HG03025 (cell line): ENCODE measurements at regions not wholly inside any gene's neighbourhood (a gene's known extent, or its start where the extent isn't known, plus 50 kb on each side); places are given as distances from the start of the nearest gene placed in this dataset.
"Not testable (repeated sequence)": the region's sequence is repeated elsewhere in the genome, so short reads cannot be mapped to it uniquely, and the experiment has no call there.

Experiments
- ATAC-seq: cut with Tn5 transposase; IDR thresholded peaks from one replicate; pipeline ENCODE4 v1.9.1; 2021; ENCODE audit warnings: mild to moderate bottlenecking, moderate library complexity; ENCODE audit not compliant: unreplicated experiment, low FRiP score

- no peak for ATAC-seq
Observed at GRCh38 chr7:81487516-81487915, 282.3 kb downstream of the HGF start.

- ATAC-seq, result no peak
Observed at GRCh38 chr7:81484261-81484660, 285.6 kb downstream of the HGF start.

- ATAC-seq, result no peak
Observed at GRCh38 chr7:81482600-81483186, 287.2 kb downstream of the HGF start.

GRCh38 chr7:81478664-81479063 lies 291.2 kb downstream of the HGF start:
- no peak for ATAC-seq

GRCh38 chr7:81478201-81478600 lies 291.6 kb downstream of the HGF start:
- not testable (repeated sequence) for ATAC-seq

GRCh38 chr7:81473236-81473635 lies 296.6 kb downstream of the HGF start:
- no peak for ATAC-seq

- ATAC-seq, result no peak
Observed at GRCh38 chr7:81470724-81471379, 299.0 kb downstream of the HGF start.

GRCh38 chr7:81469869-81470723 lies 299.8 kb downstream of the HGF start:
- no peak for ATAC-seq

GRCh38 chr7:81469153-81469868 lies 300.5 kb downstream of the HGF start:
- ATAC-seq, result no peak

GRCh38 chr7:81468526-81468925 lies 301.3 kb downstream of the HGF start:
- no peak for ATAC-seq

- ATAC-seq, result no peak
Observed at GRCh38 chr7:81467964-81468363, 301.9 kb downstream of the HGF start.

- ATAC-seq, result no peak
Observed at GRCh38 chr7:81462672-81463071, 307.2 kb downstream of the HGF start.

- no peak for ATAC-seq
Observed at GRCh38 chr7:81460250-81461045, 309.4 kb downstream of the HGF start.

- ATAC-seq, result no peak
Observed at GRCh38 chr7:81459485-81459884, 310.4 kb downstream of the HGF start.

GRCh38 chr7:81457852-81458522 lies 311.9 kb downstream of the HGF start:
- ATAC-seq, result no peak

GRCh38 chr7:81453770-81454169 lies 316.1 kb downstream of the HGF start:
- ATAC-seq, result not testable (repeated sequence)

- no peak for ATAC-seq
Observed at GRCh38 chr7:81449105-81449504, 320.7 kb downstream of the HGF start.

GRCh38 chr7:81447351-81447952 lies 322.4 kb downstream of the HGF start:
- no peak for ATAC-seq

- ATAC-seq, result no peak
Observed at GRCh38 chr7:81446212-81446611, 323.6 kb downstream of the HGF start.
